ENCODE measurements at regions not wholly inside any gene's neighbourhood (a gene's known extent, or its start where the extent isn't known, plus 50 kb on each side); places are given as distances from the start of the nearest gene placed in this dataset.

GRCh38 chr16:59188029-59188428 lies 453.9 kb upstream of the GOT2 start:
- no peak for DNase-seq

GRCh38 chr16:59181821-59182420 lies 447.8 kb upstream of the GOT2 start:
- DNase-seq = no peak

- no peak for DNase-seq
Measured at GRCh38 chr16:59180083-59180476, 446.0 kb upstream of the GOT2 start.

- no peak for DNase-seq
Measured at GRCh38 chr16:59179446-59180082, 445.4 kb upstream of the GOT2 start.

- DNase-seq = no peak
Measured at GRCh38 chr16:59173408-59173831, 439.3 kb upstream of the GOT2 start.

GRCh38 chr16:59170099-59170712 lies 436.1 kb upstream of the GOT2 start:
- no peak for DNase-seq

DNA sequence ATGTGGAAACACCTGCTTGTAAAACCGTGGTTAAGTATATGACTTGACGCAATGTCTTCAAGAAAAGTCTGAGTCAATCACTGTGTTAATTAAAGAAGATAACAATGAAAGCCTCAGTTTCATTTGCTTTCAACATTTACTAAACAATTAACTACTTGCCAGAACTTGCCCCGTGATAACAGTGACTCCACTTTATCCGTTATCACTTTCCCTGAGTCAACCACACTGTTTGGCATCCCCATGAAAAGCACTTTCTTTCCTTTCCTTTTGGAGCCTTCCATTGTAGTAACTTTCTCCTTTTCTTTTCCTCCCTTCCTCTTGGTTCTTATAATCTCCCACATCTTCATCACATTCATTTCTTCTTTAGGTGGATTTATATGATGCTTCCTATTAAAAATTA lies 435.1 kb upstream of the GOT2 start:
- no peak for DNase-seq

GRCh38 chr16:59168461-59169114 lies 434.5 kb upstream of the GOT2 start:
- no peak for DNase-seq

DNA sequence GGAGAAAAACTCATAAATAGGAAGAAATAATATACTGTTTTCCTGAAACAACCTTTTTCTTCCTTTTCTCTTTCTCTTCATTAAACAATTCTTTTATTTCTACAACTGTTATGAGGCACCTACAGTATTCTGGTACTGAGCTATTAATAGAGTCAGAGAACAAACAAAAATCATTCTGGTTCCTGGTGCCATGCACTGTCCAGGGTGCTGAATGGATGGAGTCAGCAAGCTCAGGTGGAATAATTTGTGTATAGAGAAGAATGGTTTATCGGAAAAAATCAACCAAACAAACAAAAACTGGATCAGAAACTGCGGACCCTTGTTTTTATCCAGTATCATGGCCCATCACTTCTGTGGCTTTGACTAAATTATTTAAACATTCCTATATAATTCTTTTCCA lies 430.3 kb upstream of the GOT2 start:
- no peak for DNase-seq

DNA sequence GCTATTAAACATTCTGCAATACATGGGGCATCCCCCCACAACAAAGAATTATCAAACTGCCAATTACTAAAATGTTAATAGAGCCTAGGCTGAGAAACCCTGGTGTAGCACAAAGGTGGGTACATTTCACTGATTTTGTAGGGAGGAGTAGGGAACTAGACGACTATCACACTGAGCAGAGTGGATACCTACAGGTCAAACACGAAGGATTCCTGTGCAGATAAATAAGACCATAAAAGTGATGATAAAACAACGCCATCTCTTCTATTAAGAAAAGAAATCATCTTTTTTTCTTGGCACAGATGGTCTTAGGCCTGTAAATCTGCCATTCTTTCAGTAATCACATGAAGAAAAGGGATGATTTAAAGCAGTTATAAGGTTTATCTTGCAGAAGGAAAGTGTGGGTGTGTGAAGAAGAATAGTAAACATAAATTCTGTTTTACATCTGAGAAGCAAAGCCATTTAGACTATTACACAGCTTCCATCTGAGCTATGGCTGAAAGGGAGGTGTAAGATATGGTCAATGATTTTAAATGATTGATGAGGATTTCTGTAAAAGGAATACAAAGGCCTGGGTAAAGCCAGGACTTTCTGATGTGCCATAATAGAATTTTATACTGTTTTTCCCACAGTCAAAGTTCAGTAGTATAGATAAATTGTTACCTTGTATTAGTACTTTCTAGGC lies 429.4 kb upstream of the GOT2 start:
- no peak for DNase-seq

GRCh38 chr16:59161679-59162078 lies 427.6 kb upstream of the GOT2 start:
- DNase-seq = no peak

- DNase-seq = no peak
Measured at GRCh38 chr16:59154295-59154694, 420.2 kb upstream of the GOT2 start.

- no peak for DNase-seq
Measured at GRCh38 chr16:59148769-59149155, 414.6 kb upstream of the GOT2 start.

- DNase-seq = no peak
Measured at GRCh38 chr16:59148056-59148768, 414.1 kb upstream of the GOT2 start.

GRCh38 chr16:59146140-59146539 lies 412.0 kb upstream of the GOT2 start:
- no peak for DNase-seq

DNA sequence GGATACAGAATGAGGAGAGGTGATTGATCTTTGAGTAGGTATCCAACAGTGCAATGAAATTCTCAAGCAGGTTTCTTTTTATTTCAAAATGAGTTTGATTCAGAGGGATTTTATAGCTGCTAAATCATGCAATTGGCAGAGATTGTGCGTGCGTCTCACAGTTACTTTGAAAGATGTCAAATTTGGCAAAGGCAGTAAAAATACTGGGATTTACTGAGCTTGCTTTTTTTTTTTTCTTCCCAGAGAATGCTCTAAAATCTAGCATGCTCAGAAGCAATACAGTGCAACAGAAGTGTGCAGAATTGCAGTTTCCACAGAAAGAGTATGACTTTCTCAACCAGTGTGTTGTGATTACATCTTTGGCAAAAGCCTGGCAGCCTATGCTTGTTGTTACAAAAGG lies 410.7 kb upstream of the GOT2 start:
- no peak for DNase-seq

- DNase-seq = no peak
Measured at GRCh38 chr16:59144326-59144725, 410.2 kb upstream of the GOT2 start.

DNA sequence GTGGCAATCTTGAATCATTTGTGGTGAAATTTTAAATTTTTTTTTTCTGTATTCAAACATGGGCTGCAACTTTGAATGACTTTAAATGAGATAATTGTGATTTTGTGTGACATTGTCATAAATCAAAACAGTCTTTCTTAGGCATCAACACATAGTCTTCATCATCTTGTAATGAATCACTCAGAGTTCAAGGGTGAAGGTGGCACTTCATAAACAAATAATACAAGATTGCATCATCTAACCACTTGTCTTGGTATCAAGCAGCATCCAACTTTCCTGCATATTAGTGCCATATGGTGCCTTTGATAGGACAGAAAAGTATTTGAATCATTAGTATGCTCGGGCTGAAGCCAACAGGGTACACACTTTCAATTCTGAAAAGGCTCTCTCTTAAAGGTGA lies 392.4 kb upstream of the GOT2 start:
- DNase-seq = no peak

DNA sequence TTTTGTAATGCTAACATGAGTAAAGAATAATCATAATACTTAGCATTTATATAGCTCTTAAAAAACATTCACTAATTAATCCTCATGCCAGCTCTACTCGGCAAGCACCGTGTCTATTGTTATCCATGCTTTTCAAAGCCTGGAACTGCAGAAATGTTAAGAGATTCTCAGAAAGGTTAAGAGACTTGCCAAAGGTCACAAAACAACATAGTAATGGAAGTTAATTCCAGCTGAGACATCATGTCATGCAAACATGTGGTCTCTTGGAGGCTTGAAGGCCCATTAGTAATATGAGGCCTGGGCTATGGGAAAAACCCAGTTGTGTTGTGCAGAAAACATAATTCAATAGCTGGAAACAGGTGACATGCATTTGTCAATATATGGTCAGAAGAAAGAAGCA lies 389.9 kb upstream of the GOT2 start:
- no peak for DNase-seq

DNA sequence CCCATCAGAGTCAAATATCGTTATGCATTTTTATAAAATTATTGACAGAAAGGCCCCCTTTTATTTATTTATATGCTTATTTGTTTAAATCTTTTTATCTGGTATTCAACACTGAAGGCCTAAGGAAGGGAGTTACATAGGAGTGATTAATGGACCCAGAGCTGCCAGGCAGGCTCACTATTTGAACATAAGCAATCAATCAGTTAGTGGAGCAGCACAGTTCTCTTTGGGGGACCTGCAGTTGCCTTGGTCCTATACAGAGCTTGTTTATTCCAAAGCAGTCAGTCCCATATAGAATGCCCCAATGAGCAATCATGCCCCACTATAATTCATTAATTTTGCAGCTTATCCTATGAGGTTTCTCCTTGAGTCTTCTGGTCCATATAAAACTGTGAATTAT lies 389.4 kb upstream of the GOT2 start:
- DNase-seq = no peak

GRCh38 chr16:59122262-59122537 lies 388.1 kb upstream of the GOT2 start:
- DNase-seq = no peak

- DNase-seq = no peak
Measured at GRCh38 chr16:59121411-59122261, 387.5 kb upstream of the GOT2 start.

All from COR-L47 (cell line).